ENCODE measurements at regions not wholly inside any gene's neighbourhood (a gene's known extent, or its start where the extent isn't known, plus 50 kb on each side); places are given as distances from the start of the nearest gene placed in this dataset.

- TF ChIP-seq, protein P1, sequence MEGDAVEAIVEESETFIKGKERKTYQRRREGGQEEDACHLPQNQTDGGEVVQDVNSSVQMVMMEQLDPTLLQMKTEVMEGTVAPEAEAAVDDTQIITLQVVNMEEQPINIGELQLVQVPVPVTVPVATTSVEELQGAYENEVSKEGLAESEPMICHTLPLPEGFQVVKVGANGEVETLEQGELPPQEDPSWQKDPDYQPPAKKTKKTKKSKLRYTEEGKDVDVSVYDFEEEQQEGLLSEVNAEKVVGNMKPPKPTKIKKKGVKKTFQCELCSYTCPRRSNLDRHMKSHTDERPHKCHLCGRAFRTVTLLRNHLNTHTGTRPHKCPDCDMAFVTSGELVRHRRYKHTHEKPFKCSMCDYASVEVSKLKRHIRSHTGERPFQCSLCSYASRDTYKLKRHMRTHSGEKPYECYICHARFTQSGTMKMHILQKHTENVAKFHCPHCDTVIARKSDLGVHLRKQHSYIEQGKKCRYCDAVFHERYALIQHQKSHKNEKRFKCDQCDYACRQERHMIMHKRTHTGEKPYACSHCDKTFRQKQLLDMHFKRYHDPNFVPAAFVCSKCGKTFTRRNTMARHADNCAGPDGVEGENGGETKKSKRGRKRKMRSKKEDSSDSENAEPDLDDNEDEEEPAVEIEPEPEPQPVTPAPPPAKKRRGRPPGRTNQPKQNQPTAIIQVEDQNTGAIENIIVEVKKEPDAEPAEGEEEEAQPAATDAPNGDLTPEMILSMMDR (IDR thresholded peaks at IDR 0.05; ENCODE audit: low read depth, low read length, poor library complexity, severe bottlenecking): no peak
- no peak for TF ChIP-seq EZH2phosphoT487 (IDR thresholded peaks at IDR 0.05; ENCODE audit: borderline replicate concordance, low read length)
Measured at GRCh38 chr6:54463354-54464024, 155.2 kb downstream of the TINAG start.

All from DOHH2 (cell line).